HG03520 (cell line): ENCODE measurements at regions not wholly inside any gene's neighbourhood (a gene's known extent, or its start where the extent isn't known, plus 50 kb on each side); places are given as distances from the start of the nearest gene placed in this dataset.
"Not testable (repeated sequence)": the region's sequence is repeated elsewhere in the genome, so short reads cannot be mapped to it uniquely, and the experiment has no call there.

Experiments
- ATAC-seq: cut with Tn5 transposase; IDR thresholded peaks from one replicate; pipeline ENCODE4 v1.9.1; 2021; ENCODE audit warnings: mild to moderate bottlenecking, moderate library complexity; ENCODE audit not compliant: unreplicated experiment

DNA sequence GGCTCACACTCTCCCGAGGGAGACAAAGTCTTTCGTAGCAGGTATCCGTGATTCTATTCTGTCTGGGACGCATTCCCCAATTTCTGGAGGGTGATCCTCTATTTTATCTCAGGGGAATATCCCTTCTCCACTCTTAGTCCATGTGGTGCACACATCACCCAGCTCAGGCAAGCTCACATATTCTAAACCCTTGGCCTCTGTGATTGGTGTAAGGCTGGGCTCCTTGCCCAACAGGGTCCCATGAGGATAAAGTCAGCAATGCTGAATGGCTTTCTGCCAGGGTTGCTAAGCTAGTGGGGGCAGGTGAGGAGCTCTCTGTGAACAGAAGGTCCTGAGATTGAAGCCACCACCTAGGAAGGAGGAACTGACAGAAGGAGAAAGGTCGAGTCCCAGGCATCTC is 137.2 kb downstream of the CDH26 start:
- ATAC-seq = no peak

DNA sequence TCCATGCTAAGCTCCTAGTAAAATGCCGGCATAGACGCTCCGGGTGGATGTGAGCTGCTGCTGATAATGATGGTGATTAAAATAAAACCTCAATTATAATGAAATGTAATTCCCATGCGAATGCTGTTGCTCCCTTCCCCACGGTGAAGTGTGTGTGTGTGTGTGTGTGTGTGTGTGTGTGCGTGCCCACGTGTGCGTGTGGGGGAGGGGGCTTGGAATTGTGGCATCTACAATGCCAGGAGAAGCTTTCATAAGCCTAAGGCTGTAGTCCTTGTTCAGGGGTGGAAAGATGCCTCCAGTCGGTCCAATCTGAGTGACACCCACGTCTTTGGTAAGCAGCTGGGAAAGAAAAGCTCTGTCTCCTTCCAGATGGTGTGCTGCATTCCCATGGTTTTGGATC is 137.9 kb downstream of the CDH26 start:
- ATAC-seq = no peak

DNA sequence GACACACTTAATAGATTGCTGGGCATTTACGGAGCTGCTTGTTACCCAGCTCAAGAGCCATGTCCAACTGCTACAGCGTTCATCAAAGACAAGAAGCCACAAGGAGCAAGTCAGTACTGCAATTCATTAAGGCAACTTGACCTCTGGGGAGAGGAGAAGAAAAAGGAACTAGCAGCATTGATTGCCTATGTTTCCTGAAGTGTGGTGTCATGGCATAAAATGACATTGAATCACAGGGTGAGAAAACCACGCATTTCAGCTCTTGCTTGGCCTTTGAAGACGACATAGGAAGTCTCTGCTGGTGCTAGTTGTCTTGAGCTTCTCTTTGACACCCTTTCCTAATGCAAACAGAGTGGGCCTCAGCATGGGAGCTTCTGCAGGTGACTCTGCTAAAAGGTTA is 139.1 kb downstream of the CDH26 start:
- no peak for ATAC-seq

DNA sequence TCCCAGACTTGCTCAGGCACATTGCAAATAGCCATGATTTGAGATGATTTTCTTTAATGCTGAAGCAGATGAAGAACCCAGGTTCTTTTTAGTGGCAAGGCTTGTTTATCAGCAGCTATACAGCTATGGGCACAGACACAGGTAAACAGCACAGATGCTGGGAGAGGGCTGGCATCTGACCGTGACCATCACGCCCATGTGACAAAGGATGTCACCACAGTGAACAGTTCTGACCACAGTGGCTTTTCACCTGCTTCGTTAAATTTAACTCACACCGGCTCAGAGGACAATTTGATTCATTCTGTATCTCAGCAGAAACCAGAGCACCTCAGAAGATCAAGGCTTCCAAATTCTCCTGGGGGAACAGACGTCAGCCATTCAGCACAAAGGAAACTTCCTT is 142.6 kb downstream of the CDH26 start:
- ATAC-seq = no peak

DNA sequence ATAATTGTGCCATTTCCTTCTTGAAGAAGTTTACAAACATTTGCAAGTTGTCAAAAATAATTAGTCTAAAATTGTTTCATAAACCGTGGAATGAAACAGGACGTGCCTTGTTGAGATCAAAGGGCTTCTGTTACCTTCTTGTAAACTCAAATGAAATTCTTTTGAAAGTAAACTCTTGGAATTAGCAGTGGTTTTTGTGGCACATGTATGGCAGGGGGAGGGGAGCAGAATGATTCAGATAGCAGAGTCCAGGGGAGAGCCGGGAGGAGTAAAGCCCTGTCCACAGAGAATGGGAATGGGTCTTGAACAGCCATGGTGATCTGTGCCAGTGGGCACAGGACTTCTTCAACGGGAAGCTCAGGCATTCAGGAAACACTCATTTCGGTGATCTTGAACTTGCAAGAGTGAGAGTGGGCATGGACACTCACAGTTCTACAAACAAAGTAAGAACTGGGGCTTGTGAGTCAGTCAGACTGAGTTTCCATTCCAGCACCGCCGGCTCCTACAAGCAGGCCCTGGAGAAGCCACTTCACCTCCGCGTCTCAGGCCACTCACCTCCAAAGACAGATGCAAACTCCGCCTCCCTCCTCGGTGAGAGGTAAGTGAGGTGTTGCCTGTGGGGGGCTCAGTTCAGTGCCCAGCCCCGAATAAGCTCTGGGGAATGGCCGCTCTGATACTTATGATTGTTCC is 143.1 kb downstream of the CDH26 start:
- no peak for ATAC-seq

DNA sequence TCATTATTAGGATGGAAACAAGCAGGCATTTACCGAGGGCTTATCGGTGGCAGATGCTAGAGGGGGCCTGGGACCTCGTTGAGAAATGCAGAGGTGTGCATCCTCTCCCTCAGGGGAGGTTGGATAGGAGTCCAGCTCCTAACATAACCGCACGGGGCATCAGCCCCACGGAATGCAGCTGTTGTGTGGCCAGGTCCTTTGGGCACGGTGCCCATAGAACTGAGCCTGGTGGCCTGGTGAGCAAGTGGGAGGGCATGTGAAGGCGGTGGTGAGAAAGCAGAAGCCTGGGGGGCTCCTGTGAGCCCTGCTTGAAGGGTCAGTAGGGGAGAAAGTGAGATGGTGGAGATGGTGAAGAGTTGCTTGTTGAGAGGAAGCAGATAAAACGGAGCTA is 143.7 kb downstream of the CDH26 start:
- ATAC-seq = no peak

DNA sequence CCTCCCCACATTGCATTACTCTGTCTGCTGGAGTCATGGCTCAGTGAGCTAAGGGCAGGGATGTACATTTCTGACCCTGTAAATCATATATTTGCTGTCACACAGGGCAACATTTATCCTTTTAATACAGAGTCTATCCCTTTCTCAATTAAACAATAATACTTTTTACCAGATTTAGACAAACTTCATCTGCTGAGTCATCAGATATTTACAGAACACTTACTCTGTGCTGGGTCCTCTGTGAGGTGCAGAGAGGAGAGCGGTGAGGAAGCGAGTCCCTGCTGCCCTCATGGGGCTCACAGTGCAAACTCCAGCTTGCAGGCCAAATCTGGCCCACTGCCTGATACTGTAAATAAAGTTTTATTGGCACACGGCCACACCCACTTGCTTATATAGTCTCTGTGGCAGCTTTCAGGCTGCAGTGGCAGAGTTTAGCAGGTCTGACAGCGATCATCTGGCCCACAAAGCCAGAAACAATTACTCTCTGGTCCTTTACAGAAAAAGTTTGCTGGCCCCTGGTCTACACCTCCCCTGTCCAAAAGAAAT is 144.5 kb downstream of the CDH26 start:
- no peak for ATAC-seq

DNA sequence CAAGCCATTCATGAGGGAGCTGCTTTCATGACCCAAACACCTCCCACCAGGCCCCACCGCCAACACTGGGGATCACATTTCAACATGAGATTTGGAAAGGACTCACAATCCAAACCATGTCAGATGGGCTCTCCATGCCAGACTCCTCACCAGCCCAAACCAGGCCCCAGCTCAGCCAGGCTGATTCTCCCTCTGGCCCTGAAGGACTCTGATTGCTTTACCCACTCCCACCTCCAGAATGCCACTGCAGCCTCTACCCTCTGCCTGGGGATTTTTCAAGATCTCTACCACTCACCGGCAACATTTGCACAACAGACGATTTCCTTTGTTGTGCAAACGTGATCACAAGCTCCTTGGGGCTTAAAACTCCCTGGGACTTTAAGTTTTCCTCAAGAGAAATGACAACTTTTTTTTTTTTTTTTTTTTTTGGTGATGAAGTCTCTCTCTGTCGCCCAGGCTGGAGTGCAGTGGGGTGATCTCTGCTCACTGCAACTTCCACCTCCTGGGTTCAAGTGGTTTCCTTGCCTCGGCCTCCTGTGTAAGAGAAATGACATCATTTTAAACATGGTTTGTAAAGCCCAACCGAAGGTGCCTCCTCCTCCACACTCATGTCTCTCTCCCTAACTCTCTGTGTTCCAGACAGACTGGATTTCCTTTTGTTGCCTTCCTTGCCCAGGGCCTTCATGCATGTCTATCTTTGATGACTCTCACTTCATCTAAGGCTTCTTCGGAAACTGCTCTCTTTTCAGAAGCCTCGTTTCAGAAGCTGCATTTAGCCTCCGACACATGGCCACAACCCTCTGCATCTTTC is 147.0 kb downstream of the CDH26 start:
- no peak for ATAC-seq

DNA sequence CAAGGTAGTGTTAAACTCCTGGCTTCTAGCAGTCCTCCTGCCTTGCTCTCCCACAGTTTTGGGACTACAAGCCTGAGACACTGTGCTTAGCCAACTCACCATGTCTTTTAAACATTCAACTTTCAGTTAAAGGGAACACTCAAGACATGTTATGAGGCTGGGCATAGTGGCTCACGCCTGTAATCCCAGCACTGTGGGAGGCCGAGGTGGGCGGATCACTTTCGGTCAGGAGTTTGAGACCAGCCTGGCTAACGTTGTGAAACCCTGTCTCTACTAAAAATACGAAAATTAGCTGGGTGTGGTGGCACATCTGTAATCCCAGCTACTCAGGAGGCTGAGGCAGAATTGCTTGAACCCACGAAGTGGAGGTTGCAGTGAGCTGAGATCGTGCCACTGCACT is 148.0 kb downstream of the CDH26 start:
- not testable (repeated sequence) for ATAC-seq

DNA sequence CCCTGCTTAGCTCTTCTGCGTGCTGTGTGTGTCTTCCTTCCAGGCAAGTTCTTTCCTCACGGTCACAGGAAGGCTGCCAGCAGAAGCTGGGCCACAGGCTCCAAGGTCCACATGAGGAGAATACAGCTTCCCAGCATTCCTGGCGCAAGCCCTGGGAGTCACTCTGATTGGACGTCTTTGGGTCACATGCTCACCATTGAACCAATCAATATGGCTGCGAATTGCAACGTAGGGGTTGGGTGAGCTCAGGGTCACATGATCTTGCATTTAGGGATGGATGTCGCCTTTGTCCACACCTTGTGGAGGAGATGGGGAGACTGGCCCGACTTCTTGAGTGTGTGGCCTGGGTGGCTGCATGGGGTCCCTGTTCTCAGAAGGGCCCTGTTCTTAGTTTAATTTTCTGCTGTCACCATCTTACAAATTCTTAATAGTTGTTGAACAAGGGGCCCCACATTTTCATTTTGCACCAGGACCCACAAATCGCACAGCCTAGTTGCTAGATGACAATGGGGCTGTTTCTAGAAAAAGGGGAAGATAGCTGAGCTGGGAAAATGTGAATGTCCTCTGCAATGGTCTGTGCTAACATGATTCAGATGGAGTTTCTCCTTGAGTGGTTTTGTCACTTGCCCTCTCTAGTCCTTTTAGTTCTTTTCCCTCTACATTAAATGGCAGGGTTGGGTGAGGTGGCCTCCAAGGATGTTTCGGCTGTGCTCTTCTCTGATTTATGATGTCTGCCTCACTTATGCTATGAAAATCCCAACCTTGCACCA is 149.6 kb downstream of the CDH26 start:
- no peak for ATAC-seq

DNA sequence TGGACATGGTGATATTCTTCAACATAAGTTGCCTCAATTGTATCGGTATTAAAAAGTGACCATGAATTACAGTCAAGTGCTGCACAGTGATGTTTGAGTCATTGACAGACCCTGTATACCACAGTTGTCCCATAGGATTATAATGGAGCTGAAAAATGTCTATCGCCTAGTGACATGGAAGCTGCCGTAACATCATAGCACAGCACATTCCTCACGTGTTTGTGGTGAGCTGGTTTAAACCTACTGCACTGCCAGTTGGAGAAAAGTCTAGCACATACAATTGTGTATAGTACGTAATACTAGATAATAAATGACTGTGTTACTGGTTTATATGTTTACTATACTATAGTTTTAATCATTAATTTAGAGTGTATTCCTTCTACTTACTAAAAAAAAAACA is 150.2 kb downstream of the CDH26 start:
- no peak for ATAC-seq

DNA sequence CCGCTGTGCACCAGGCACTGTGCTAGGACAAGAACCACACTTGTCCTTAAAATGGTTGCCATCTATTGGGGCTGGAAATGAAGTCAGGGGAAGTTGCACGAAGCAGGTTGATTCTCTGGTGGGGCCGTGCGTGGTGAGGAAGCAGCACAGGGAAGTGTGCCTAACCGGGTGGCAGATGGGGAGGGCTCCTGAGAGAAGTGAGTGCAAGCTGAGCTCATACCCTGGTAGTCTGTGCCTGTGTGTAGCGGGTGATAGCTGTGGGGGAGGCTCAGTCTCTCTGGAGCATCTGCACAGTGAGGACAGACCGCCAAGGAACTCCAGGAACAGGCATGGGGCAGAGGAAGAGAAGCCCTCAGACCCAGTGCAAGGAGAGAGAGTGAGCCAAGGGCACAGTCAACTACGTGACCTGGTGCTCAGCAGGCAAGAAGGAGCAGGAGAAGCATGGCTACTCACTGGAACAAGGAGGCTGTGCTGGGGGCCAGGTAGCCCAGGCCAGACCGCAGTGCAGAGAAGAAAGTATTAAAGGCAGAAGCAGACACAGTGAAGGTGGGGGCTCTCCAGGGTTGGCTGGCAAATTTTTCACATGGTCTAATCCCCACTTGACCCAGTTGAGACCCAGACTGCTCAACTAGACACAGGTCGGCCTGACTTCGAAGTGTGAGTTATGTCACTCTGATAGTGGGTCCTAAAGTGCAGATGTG is 155.0 kb downstream of the CDH26 start:
- no peak for ATAC-seq

DNA sequence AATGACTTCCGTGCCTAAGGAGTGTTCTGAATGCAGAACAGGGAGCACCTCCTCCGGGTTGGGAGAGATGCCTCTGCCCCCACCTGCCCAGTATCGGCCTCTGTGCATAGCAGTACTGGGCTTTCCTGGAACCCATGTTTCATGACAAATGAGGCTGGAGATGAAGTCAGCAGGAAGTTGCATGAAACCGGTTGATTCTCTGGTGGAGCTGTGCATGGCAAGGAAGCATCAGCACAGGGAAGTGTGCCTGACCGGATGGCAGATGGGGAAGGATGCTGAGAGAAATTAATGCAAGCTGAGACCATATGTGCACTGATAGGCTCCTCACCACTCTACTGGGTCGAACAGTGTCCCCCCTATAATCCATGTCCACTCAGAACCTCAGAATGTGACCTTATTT is 155.5 kb downstream of the CDH26 start:
- ATAC-seq = no peak

DNA sequence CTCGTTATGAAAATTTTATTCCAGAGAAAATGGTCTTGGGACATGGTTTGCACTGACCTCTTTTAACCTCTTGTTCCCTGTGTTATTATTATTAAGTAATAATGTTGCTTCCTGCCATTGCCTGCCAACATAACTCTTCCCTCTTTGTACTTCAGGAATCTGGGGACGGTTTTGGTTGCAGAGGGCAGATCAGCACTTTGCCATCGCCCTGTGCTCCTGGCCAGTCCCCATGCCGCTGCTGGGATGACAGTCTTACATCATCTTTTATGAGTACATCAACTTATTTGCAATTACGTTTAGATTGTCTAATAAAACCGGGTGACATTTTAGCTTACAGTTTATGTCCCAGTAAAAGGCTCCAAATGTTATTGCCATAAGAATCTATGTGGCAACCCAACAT is 157.2 kb downstream of the CDH26 start:
- no peak for ATAC-seq

DNA sequence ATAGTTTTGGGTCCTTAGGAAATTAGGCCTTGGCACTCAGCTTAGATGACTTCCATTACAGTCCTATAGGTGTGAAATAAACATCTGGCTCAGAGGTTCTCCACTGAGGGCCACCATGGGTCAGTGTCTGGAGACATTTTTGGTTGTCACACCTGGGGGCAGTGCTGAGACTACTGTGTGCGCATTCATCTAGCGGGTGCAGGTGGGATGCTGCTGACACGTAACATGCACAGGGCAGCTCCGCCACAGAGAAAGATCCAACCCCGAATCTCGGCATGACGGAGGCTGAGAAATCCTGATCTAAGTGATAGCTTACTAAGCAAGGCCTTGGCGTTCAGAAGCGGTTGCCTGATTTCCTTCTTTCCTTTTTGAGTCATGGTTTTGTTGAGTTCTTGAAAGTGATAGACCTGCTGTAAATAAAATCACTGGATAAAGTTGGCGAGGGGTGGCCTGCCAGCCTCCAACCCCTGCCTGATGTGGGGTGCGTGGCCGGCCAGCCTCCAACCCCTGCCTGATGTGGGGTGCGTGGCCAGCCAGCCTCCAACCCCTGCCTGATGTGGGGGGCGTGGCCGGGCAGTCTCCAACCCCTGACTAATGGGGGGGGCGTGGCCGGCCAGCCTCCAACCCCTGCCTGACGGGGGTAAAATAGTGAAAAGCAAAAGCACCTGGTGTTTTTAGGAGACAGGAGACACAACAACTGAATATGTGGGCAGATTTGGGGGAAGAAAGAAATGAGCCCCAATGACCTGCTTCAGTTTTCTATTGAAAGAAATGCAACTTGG is 158.1 kb downstream of the CDH26 start:
- ATAC-seq = no peak

DNA sequence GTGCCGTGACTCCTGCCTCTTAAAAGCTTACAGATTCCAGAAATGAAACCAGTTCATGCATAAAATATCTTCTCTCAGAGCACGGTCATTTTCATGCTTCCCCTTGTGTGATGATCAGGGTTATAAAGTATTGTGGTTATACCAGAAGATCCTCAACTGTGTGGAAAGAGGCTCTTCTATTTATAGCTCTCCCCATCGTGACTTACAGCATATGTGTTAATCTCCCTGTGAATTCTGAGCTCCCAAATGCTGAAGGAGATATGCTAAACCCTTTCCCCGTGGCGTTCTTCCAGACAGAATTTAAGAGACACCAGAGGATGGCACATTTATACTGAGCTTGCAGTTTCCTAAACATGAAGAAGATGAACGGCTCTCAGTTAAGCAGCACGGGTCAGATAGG is 158.8 kb downstream of the CDH26 start:
- ATAC-seq = no peak

DNA sequence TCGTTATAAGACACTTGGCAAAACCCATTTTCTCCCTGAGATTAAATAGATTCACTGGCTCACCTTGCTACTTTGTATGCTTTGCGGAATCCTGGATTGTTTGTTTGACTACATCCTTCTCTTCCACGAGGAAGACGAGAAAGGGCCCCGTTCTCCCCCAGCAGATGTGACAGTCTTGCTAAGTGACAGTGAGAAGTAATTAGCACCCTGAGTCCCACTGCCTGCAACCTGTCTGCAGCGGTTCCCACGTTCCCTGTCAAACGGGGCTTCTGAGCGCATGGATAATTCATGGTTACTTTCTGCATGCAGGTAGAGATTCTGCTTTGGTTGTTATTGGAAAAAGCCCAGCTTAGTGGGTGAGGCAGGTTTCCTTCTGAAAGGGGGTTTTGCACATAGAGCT is 163.7 kb downstream of the CDH26 start:
- no peak for ATAC-seq

DNA sequence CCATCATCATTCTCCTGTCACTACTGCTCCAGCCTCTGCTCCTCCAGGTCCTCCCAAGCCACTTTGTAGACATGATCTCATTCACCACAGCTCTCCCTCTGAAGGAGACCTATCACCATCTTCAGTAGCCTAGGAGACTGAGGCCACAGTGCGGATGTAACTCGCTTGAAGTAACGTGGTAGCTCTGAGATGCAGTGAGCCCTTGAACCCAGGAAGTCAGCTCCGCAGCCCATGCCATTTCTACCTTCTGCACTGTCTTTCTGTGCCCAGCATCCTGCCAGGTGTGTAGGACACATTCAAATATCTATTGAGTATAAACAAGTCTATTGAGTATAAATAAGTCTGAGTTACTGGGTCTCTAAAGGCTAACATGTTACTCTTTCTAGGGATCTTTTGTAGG is 164.4 kb downstream of the CDH26 start:
- ATAC-seq = no peak

DNA sequence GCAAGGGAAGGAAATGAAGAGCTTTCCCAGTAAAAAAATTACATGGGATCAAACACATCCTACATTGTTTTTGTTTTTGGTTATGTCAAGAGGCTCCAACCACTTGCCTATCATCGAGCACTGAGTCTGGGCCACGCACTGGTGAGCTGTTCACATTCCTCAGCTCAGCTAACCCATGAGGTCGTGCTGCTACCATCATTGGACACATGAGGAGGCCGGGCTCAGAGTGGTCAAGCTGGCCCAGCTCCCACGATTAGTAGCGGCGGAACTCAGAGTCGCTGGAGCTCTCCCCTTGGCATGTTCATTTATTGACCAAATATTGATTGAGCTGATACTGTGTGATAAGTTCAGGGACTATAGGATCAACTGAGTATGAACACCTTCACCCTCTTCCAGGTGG is 164.9 kb downstream of the CDH26 start:
- no peak for ATAC-seq

DNA sequence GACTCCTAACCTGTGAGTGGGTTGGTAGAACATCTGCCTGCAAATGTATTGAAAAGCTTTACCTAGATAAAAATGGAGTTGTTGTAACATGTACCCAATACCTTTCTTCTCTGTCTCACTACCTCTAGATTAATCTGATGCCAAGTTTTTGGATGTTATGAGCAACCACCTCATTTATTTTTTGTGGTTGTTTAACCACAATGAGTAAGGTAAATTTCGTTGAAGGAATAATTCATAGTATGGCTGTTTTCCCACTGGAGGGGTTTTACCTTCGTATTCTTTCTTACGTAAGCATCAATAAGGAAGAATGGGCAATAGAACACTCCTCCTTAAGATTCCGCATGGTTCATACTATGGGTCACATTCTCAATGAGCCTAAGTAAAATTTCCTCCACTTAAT is 165.4 kb downstream of the CDH26 start:
- no peak for ATAC-seq
